ENCODE measurements at regions not wholly inside any gene's neighbourhood (a gene's known extent, or its start where the extent isn't known, plus 50 kb on each side); places are given as distances from the start of the nearest gene placed in this dataset.

DNA sequence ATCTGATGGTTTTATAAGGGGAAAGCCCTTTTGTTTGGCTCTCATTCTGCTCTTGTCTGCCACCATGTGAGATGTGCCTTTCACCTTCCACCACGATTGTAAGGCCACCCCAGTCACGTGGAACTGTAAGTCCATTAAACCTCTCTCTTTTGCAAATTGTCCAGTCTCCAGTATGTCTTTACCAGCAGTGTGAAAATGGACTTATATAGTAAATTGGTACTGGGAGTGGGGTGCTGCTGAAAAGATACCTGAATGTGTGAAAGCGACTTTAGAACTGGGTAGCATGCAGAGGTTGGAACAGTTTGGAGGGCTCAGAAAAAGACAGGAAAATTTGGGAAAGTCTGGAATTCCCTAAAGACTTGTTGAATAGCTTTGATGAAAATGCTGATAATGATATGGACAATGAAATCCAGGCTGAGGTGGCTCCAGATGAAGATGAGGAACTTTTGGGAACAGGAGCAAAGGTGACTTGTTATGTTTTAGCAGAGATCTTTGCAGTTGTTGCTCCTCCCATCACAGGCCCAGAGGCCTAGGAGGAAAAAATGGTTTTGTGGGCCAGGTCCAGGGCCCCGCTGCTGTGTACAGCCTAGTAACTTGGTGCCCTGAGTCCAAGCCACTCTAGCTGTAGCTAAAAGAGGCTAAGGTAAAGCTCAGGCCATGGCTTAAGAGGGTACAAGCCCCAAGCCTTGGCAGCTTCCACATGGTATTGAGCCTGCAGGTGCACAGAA is 275.7 kb upstream of the NPSR1 start:
- H3K27ac ChIP-seq, result no peak overlapping the region
- H3K4me1 ChIP-seq (replicated peaks in 1 of 2), result no peaks in the 10 kb centered on the region
- in situ Hi-C loops (cut with MboI; ENCODE audit: low pct_unique_long_range_greater_than_20kb in 2 of 9, low sequenced_read_pairs in 9 of 9, unreplicated experiment in 9 of 9), result no loop called here
- no peak overlapping the region for H3K4me3 ChIP-seq
- ATAC-seq (replicated peaks in 6 of 8), result no peak
- 38 to 100% (median 76%) methylated on average over 1 to 4 of the region's 4 CpGs; no CpG with 5 or more reads in 4 of the 10 experiments for WGBS, 10 experiments

DNA sequence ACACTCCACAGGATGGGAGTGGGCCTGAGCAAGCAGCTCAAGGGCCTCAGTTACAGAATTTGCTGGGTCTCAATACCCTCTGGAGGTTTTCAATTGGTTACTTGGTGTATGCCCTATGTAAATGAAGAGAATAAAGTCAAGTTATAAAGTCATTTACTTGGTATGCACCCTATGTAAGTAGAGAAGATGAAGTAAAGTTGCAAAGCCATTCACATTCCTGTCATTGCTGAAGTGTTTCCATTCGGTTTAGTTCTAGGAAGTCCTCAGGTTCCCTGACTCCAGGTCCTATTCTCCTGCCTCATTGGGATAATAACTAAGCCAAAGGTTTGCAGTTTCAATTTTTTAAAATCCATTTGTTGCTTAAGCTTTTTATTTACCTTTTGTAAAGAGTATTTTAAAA is 272.6 kb upstream of the NPSR1 start:
- 33 to 56% (median 40%) methylated on average over 1 of the region's 1 CpG; no CpG with 5 or more reads in 5 of the 10 experiments for WGBS, 10 experiments
- no peak overlapping the region for H3K27ac ChIP-seq
- in situ Hi-C loops (cut with MboI; ENCODE audit: low pct_unique_long_range_greater_than_20kb in 2 of 9, low sequenced_read_pairs in 9 of 9, unreplicated experiment in 9 of 9), result no loop called here
- ATAC-seq (replicated peaks in 6 of 8), result peak in 3 of 8 experiments; percentile 47 to 62 (median 59)
- H3K4me1 ChIP-seq (replicated peaks in 1 of 2), result no peaks in the 10 kb centered on the region
- H3K4me3 ChIP-seq, result no peak overlapping the region

DNA sequence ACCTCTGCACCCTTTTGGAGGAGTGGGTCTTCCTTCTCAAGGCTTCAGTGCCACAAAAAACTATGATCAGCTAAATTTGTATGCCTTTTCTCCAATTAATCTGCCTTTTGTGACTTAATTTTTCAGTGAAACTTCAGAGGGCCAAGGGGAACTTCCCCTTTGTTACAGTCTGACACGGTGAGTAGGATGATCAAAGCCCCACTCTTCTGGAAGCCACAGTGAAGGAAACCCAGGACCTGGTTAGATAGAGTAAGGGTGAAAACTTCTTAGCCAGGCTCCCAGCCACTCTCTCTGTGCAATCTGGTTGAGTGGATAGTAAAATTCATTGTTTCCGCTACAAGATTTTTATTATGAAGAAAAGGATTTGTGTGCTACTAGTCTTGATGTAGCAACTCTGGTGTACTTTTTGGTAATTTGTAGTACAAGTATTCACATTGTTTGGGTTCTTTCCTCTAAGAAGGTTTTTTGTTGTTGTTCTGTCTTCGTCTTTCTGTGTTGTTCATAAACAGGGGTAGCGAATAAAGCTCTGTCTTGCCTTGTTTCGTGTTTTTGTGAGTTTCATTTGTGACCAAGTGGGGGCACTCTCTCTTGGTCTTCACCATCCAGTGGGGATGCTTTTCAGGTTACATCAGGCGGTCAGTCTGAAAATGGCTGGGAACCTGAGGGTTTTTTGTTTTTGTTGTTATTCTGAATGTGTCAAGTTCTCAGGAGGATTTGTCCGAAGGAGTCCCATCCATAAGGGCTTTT is 268.5 kb upstream of the NPSR1 start:
- WGBS, 10 experiments, result 38 to 100% (median 93%) methylated on average over 2 to 6 of the region's 7 CpGs
- peak in 2 of 8 experiments; percentile 21 to 33 for ATAC-seq (replicated peaks in 6 of 8)
- in situ Hi-C loops (cut with MboI; ENCODE audit: low pct_unique_long_range_greater_than_20kb in 2 of 9, low sequenced_read_pairs in 9 of 9, unreplicated experiment in 9 of 9), result no loop called here

DNA sequence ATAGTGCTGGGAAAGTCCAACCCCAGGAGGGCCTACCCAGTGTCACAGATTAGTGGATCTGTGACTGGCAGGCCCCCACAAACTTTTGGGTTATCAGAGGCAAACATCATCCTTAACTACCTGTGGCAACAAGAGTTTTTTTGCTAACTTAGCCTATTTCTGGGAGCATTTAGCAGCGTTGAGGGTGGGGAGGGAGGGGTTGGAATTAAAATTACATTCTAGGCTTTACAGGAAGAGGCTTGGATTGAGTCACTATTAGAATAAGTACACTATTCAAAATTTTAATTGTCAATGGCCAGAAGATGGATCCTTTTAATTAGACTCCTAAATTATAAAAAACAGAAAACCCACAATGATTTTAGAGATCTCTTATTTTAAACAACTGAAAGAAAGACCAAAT is 267.9 kb upstream of the NPSR1 start:
- WGBS, 10 experiments, result 13% methylated on average over 1 of the region's 1 CpG; no CpG with 5 or more reads in 9 of the 10 experiments

More for the DNA sequence above, 268.5 kb upstream of the NPSR1 start:
- Histone ChIP-seq H3K4me1 (replicated peaks in 1 of 2) (no peaks in the 10 kb centered on the region), H3K4me3 (no peak overlapping the region), H3K27ac (no peak overlapping the region)

DNA sequence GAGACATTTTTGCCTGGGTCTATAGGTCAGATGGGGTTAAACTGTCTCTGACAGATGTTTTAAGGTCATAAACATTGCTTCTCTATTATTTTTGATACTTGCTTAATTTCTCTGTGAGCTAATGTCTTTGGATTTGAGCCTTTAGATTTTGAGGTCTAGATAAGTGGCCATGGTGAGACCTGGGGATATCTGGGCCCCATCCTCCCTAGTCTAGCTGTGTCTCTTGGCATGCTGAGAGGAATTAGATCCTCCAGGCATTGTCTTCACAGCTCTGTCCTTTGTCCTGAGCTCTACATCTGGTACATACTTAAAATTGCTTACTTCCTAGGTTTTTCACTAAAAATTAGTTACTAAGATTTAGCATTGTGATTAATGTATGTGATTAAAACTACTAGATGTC is 265.0 kb upstream of the NPSR1 start:
- Histone ChIP-seq H3K4me1 (replicated peaks in 1 of 2) (no peaks in the 10 kb centered on the region), H3K4me3 (no peak overlapping the region), H3K27ac (no peak overlapping the region)
- in situ Hi-C loops (cut with MboI; ENCODE audit: low pct_unique_long_range_greater_than_20kb in 2 of 9, low sequenced_read_pairs in 9 of 9, unreplicated experiment in 9 of 9), result no loop called here
- no peak for ATAC-seq (replicated peaks in 6 of 8)

More for the DNA sequence above, 267.9 kb upstream of the NPSR1 start:
- H3K4me3 ChIP-seq, result no peak overlapping the region
- H3K4me1 ChIP-seq (replicated peaks in 1 of 2), result no peaks in the 10 kb centered on the region
- peak in 2 of 8 experiments; percentile 70 to 74 for ATAC-seq (replicated peaks in 6 of 8)
- in situ Hi-C loops (cut with MboI; ENCODE audit: low pct_unique_long_range_greater_than_20kb in 2 of 9, low sequenced_read_pairs in 9 of 9, unreplicated experiment in 9 of 9), result no loop called here
- no peak overlapping the region for H3K27ac ChIP-seq

DNA sequence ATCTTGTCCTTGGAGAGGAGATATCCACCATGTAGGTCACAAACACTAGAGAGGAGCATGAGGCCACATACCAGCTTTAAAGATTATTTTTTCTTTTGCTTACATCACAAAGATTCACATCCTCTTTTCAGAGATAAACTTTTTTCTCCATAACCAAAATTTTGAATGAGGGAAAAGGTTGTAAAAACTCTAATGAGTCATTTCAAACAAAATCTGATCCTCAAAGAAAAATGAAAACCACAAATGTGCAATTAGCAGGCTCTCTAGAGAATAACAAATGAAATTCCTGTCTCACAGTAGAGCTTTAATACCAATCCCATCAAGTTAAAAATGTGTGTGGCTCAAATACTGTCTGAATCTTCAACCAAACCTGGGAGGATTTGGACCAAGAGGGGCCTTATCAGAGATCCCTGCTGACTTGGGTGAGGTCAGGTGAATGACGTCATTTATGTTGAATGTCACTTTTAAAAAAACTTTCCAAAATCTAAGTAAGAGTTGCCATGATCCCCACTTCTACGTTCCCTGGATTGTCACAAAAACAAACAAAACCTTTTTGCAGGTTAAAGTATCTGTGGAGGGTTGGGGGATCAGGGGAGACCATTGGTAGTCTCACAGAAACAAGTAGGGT is 261.5 kb upstream of the NPSR1 start:
- in situ Hi-C loops (cut with MboI; ENCODE audit: low pct_unique_long_range_greater_than_20kb in 2 of 9, low sequenced_read_pairs in 9 of 9, unreplicated experiment in 9 of 9), result no loop called here

DNA sequence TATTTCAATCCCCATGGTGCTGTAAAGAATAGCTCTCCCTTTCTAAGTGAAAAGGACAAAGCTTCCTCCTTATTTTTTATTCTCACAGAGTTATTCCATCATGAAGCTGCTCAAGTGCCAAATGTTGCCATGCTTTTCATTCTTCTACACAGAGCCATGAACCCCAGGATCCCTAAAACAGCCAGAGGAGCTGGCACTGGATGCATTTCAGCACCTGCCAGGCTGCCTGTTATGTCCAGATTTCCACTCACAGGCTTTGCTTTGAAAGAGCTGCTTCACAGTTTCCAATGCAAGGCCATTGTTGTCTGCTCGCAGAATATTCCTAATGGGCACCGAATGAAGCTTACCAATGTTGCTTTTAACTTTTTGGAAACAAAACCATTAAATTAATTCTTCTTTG is 256.2 kb upstream of the NPSR1 start:
- WGBS, 10 experiments, result 14 to 100% (median 79%) methylated on average over 1 to 2 of the region's 2 CpGs; no CpG with 5 or more reads in 2 of the 10 experiments
- in situ Hi-C loops (cut with MboI; ENCODE audit: low pct_unique_long_range_greater_than_20kb in 2 of 9, low sequenced_read_pairs in 9 of 9, unreplicated experiment in 9 of 9), result no loop called here

More for the DNA sequence above, 261.5 kb upstream of the NPSR1 start:
- H3K4me3 ChIP-seq, result no peak overlapping the region
- no peak for ATAC-seq (replicated peaks in 6 of 8)
- no peak overlapping the region for H3K27ac ChIP-seq
- H3K4me1 ChIP-seq (replicated peaks in 1 of 2), result no peaks in the 10 kb centered on the region
- 50 to 100% (median 80%) methylated on average over 1 to 2 of the region's 2 CpGs; no CpG with 5 or more reads in 1 of the 10 experiments for WGBS, 10 experiments

DNA sequence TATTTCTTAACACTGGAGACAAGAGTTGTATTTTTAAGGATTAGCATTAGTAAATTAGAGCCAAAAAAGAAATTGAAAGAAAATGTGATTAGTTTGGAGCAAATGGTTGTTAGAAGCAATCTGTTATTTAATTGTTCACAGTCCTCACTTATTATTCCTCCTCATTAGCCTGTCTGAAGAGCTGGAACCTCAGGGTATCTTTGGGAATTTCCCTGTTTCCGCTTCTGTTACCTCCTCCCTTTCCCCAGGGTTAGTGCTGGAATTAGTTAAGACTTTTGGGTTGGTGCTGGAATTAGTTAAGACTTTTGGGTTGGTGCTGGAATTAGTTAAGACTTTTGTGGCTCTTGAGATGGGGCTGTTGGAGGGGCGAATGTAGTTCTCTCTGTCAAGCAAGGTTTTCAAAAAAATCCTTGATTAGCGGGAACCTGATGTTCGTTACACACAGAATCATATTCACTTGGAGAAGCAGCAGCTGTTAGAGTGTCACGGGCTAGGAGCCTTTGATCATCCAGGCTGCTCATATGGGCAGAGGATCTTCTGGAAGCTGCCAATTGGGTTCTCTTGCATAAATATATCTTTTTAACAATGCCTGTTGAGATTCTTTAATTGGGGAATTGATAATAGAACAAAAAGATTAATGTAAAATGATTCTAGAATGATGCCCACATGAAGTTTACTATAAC is 251.0 kb upstream of the NPSR1 start:
- Histone ChIP-seq H3K27ac (no peak overlapping the region), H3K4me3 (no peak overlapping the region), H3K4me1 (replicated peaks in 1 of 2) (no peaks in the 10 kb centered on the region)
- in situ Hi-C loops (cut with MboI; ENCODE audit: low pct_unique_long_range_greater_than_20kb in 2 of 9, low sequenced_read_pairs in 9 of 9, unreplicated experiment in 9 of 9), result no loop called here
- ATAC-seq (replicated peaks in 6 of 8), result peak in 3 of 8 experiments; percentile 38 to 74 (median 60)
- WGBS, 10 experiments, result 3 to 100% (median 62%) methylated on average over 1 to 4 of the region's 5 CpGs; no CpG with 5 or more reads in 2 of the 10 experiments

More for the DNA sequence above, 256.2 kb upstream of the NPSR1 start:
- Histone ChIP-seq H3K4me1 (replicated peaks in 1 of 2) (no peaks in the 10 kb centered on the region), H3K4me3 (no peak overlapping the region), H3K27ac (no peak overlapping the region)
- no peak for ATAC-seq (replicated peaks in 6 of 8)

DNA sequence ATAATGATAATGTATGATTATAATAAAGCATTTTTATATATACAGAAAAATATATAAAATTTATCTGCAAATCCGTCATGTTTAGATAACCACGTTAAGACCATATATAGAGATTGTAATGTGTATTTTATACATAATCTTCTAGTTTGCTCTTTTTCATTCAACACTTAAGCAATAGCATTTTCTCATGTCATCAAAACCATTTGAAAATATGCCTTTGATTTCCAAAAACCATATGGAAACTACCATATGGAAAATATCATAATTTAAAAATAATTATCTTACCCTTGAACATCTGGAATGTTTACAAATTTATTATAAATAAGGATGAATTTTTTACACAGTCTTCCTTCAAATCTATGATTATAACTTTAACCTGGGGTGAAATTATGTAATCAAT is 250.4 kb upstream of the NPSR1 start:
- no peaks in the 10 kb centered on the region for H3K4me1 ChIP-seq (replicated peaks in 1 of 2)
- no peak overlapping the region for H3K4me3 ChIP-seq
- WGBS, 10 experiments, result 21 to 100% (median 84%) methylated on average over 1 to 2 of the region's 2 CpGs
- in situ Hi-C loops (cut with MboI; ENCODE audit: low pct_unique_long_range_greater_than_20kb in 2 of 9, low sequenced_read_pairs in 9 of 9, unreplicated experiment in 9 of 9), result no loop called here
- no peak overlapping the region for H3K27ac ChIP-seq
- no peak for ATAC-seq (replicated peaks in 6 of 8)

DNA sequence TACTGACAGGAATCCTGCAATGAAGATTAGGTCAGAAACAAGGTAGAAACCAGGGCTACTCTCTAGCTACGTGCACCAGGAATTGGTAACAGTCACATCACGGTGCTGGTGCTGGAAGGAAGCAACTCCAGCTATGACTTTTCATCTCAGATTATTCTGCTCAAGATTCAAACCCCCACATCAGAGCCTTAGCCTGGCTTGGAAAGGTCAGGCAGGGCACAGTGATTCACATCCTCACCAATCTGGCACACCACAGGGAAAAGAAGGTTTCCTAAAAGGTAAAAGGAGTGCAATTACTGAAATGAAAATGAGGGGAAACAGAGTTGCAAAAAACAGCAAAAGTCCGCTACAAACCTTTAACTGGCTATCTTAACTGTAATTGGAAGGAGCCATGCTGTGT is 240.2 kb upstream of the NPSR1 start:
- ATAC-seq (replicated peaks in 6 of 8), result no peak
- H3K27ac ChIP-seq, result no peak overlapping the region
- no peak overlapping the region for H3K4me3 ChIP-seq
- H3K4me1 ChIP-seq (replicated peaks in 1 of 2), result no peaks in the 10 kb centered on the region
- WGBS, 10 experiments, result 40 to 100% (median 79%) methylated on average over 2 to 3 of the region's 3 CpGs; no CpG with 5 or more reads in 3 of the 10 experiments
- in situ Hi-C loops (cut with MboI; ENCODE audit: low pct_unique_long_range_greater_than_20kb in 2 of 9, low sequenced_read_pairs in 9 of 9, unreplicated experiment in 9 of 9), result no loop called here

DNA sequence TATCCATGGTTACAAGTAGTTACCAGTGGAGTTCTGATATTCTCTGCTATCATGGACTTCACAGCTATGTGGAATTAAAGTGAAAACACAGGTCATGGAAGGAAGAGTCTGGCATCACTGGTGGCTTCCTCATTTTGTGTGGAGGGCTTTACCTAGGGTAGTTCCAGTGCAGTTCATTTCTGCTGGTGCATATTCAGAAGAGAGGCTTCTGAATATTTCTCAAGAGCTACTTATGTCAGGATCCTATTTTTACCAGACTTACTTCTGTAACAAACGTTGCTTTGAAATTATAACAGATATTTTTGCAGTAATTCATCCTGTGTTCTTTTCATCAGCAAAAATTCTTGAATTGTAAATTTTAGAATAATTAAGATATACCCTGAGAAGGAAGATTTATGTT is 236.5 kb upstream of the NPSR1 start:
- H3K4me3 ChIP-seq, result no peak overlapping the region
- WGBS, 10 experiments, result 0 to 100% (median 30%) methylated on average over 1 of the region's 1 CpG; no CpG with 5 or more reads in 2 of the 10 experiments
- H3K4me1 ChIP-seq (replicated peaks in 1 of 2), result no peaks in the 10 kb centered on the region
- in situ Hi-C loops (cut with MboI; ENCODE audit: low pct_unique_long_range_greater_than_20kb in 2 of 9, low sequenced_read_pairs in 9 of 9, unreplicated experiment in 9 of 9), result no loop called here
- peak in 3 of 8 experiments; percentile 36 to 73 (median 58) for ATAC-seq (replicated peaks in 6 of 8)
- H3K27ac ChIP-seq, result no peak overlapping the region

DNA sequence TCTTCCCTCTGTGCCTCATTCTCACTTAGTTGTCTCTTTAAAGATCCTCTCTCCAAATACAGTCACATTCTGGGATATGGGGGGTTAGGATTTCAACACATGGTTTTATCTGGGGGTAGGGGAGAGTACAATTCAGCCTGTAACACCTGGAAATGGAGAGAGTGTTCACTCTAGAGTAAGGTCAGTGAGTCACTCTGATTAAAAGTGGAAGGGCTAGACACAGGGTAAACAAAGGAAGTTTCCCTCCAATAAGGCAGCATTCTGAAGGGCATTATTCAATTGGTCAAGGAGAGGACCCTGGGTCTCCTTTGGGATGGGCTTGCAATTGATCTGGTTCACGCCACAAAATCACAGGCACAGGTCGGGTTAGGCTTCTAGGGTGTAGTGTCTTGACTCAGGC is 232.8 kb upstream of the NPSR1 start:
- no peaks in the 10 kb centered on the region for H3K4me1 ChIP-seq (replicated peaks in 1 of 2)
- no peak overlapping the region for H3K4me3 ChIP-seq
- in situ Hi-C loops (cut with MboI; ENCODE audit: low pct_unique_long_range_greater_than_20kb in 2 of 9, low sequenced_read_pairs in 9 of 9, unreplicated experiment in 9 of 9), result no loop called here
- no peak overlapping the region for H3K27ac ChIP-seq
- ATAC-seq (replicated peaks in 6 of 8), result peak in 3 of 8 experiments; percentile 41 to 60 (median 43)
- WGBS, 10 experiments, result 18 to 100% (median 85%) methylated on average over 1 to 2 of the region's 2 CpGs; no CpG with 5 or more reads in 4 of the 10 experiments
